GM18505 (cell line): ENCODE measurements at regions not wholly inside any gene's neighbourhood (a gene's known extent, or its start where the extent isn't known, plus 50 kb on each side); places are given as distances from the start of the nearest gene placed in this dataset.
A peak's percentile ranks its signal among the peaks of the same experiment; 100 is the strongest.

Experiments used
- ATAC-seq: cut with Tn5 transposase; IDR thresholded peaks from one replicate; pipeline ENCODE4 v1.9.1; 2021; ENCODE audit not compliant: unreplicated experiment
- POLR2A ChIP-seq: IDR thresholded peaks from 4 replicates; pipeline ENCODE4 v1.6.1; 2011; ENCODE audit warnings: borderline replicate concordance; ENCODE audit not compliant: insufficient read depth, insufficient read length; ENCODE audit errors: extremely low read depth

GRCh38 chr3:19645093-19645492 is 288.9 kb downstream of the EFHB start:
- TF ChIP-seq POLR2A: no peak
- peak; percentile 57 for ATAC-seq

GRCh38 chr3:19644405-19644804 is 289.6 kb downstream of the EFHB start:
- ATAC-seq: peak; percentile 75
- no peak for TF ChIP-seq POLR2A

GRCh38 chr3:19641408-19641807 is 292.6 kb downstream of the EFHB start:
- no peak for ATAC-seq
- no peak for TF ChIP-seq POLR2A

- no peak for TF ChIP-seq POLR2A
- no peak for ATAC-seq
Measured at GRCh38 chr3:19632099-19633074, 301.6 kb downstream of the EFHB start.

GRCh38 chr3:19598870-19599269 is 335.1 kb downstream of the EFHB start:
- TF ChIP-seq POLR2A: no peak
- ATAC-seq: peak; percentile 76

GRCh38 chr3:19596408-19596807 is 337.6 kb downstream of the EFHB start:
- TF ChIP-seq POLR2A: no peak
- peak; percentile 75 for ATAC-seq

- no peak for ATAC-seq
- no peak for TF ChIP-seq POLR2A
Measured at GRCh38 chr3:19595884-19596283, 338.1 kb downstream of the EFHB start.
